B cell (primary cell): ENCODE measurements at regions not wholly inside any gene's neighbourhood (a gene's known extent, or its start where the extent isn't known, plus 50 kb on each side); places are given as distances from the start of the nearest gene placed in this dataset.

Source experiments
- ATAC-seq: fragments of 200-7000 bp; cut with Tn5 transposase; one replicate; pipeline ENCODE4 v1.10.0; 2021; ENCODE audit warnings: low read depth, mild to moderate bottlenecking, moderate number of reproducible peaks, moderate library complexity
- CTCF ChIA-PET: fragments of 350-600 bp; sonication (Branson Sonifier 250); formaldehyde crosslinking; loops from one replicate; lab custom pipeline; 2021; ENCODE audit warnings: antibody characterized with exemption, inconsistent platforms; lab: Charles Lee
- POLR2A ChIA-PET: fragments of 350-600 bp; sonication (Branson Sonifier 250); formaldehyde crosslinking; loops from one replicate; lab custom pipeline; 2021; ENCODE audit warnings: antibody characterized with exemption; lab: Charles Lee
- DNase-seq: peaks from one replicate; pipeline ENCODE4 v3.0.0; 2013
- H2AFZ ChIP-seq: 2 replicates; pipeline ENCODE4 v1.6.1; 2012; ENCODE audit warnings: mild to moderate bottlenecking, low read depth, low read length; ENCODE audit not compliant: insufficient read depth, poor library complexity, severe bottlenecking
- H3K27ac ChIP-seq, 2 donors: 1 replicate in 1 of 2; 2 replicates in 1 of 2; pipeline ENCODE4 v1.5.1; 2012 to 2013; ENCODE audit warnings: low read length in 2 of 2, mild to moderate bottlenecking in 2 of 2, moderate library complexity in 1 of 2
- H3K27me3 ChIP-seq, 4 experiments: fragments of 200-600 bp in 1 of 4; sonication (generic) in 1 of 4; replicated peaks in 1 of 4; 1 replicate in 2 of 4; 2 replicates in 2 of 4; pipeline versions ENCODE4 v1.6.1 to v1.7.0; 2013 to 2016; ENCODE audit warnings: low read length in 3 of 4, mild to moderate bottlenecking in 2 of 4, mixed read lengths in 1 of 4, moderate library complexity in 1 of 4; ENCODE audit not compliant: insufficient read depth in 4 of 4, control insufficient read depth in 3 of 4; ENCODE audit errors: control extremely low read depth in 1 of 4
- H3K36me3 ChIP-seq, 2 experiments: replicated peaks in 1 of 2; 1 replicate in 1 of 2; 2 replicates in 1 of 2; pipeline versions ENCODE4 v1.6.1 to v1.7.1; 2013; ENCODE audit warnings: low read length in 1 of 2; ENCODE audit not compliant: insufficient read depth in 2 of 2, control insufficient read depth in 1 of 2; ENCODE audit errors: control extremely low read depth in 1 of 2, extremely low read depth in 1 of 2
- H3K4me1 ChIP-seq, 2 donors: fragments of 200-600 bp in 1 of 2; sonication (generic) in 1 of 2; 1 replicate in 1 of 2; 2 replicates in 1 of 2; pipeline versions ENCODE4 v1.5.1 to v1.6.1; 2013 to 2017; ENCODE audit warnings: low read length in 2 of 2; ENCODE audit not compliant: control insufficient read depth in 2 of 2, insufficient read depth in 2 of 2
- H3K4me2 ChIP-seq: replicated peaks from 2 replicates; pipeline ENCODE3; 2012; ENCODE audit warnings: mild to moderate bottlenecking, low read depth, low read length; ENCODE audit not compliant: poor library complexity, severe bottlenecking
- H3K4me3 ChIP-seq, 5 experiments: fragments of 200-600 bp in 1 of 5; sonication (generic) in 1 of 5; 1 replicate in 3 of 5; 2 replicates in 2 of 5; pipeline versions ENCODE4 v1.5.1 to v1.7.0; 2011 to 2016; ENCODE audit warnings: low read length in 4 of 5, mild to moderate bottlenecking in 4 of 5, low read depth in 2 of 5, control low read depth in 1 of 5, moderate library complexity in 1 of 5; ENCODE audit not compliant: insufficient read depth in 1 of 5; ENCODE audit errors: control extremely low read depth in 1 of 5, extremely low read depth in 1 of 5
- H3K79me2 ChIP-seq: fragments of 200-600 bp; sonication (generic); one replicate; pipeline ENCODE4 v1.6.0; 2016; ENCODE audit warnings: low read length; ENCODE audit not compliant: control insufficient read depth, insufficient read depth
- H3K9ac ChIP-seq: fragments of 200-600 bp; sonication (generic); 2 replicates; pipeline ENCODE4 v1.6.1; 2017; ENCODE audit warnings: mild to moderate bottlenecking, low read length, moderate library complexity
- H3K9me3 ChIP-seq, 3 donors: one replicate each; pipeline versions ENCODE4 v1.6.1 to v1.7.1; 2013; ENCODE audit warnings: low read length in 2 of 3; ENCODE audit not compliant: control insufficient read depth in 2 of 3, insufficient read depth in 1 of 3; ENCODE audit errors: control extremely low read depth in 1 of 3
- H4K20me1 ChIP-seq: 2 replicates; pipeline ENCODE4 v1.6.0; 2012; ENCODE audit warnings: mild to moderate bottlenecking, low read length; ENCODE audit not compliant: insufficient read depth, control insufficient read depth, poor library complexity, severe bottlenecking
- H3K27ac Mint-ChIP-seq: one replicate; pipeline ENCODE4 v1.8.0; 2021; ENCODE audit warnings: mixed read lengths
- H3K27me3 Mint-ChIP-seq: one replicate; pipeline ENCODE4 v1.8.0; 2021; ENCODE audit warnings: mixed read lengths
- H3K4me1 Mint-ChIP-seq: one replicate; pipeline ENCODE4 v1.8.0; 2021; ENCODE audit warnings: mixed read lengths
- H3K4me3 Mint-ChIP-seq: one replicate; pipeline ENCODE4 v1.8.0; 2021; ENCODE audit warnings: mixed read lengths
- H3K9me3 Mint-ChIP-seq: one replicate; pipeline ENCODE4 v1.8.0; 2022; ENCODE audit warnings: mixed read lengths; ENCODE audit not compliant: insufficient read depth
- CTCF ChIP-seq: fragments of 200-600 bp; IDR thresholded peaks from one replicate; pipeline ENCODE4 v1.8.0; 2022; ENCODE audit warnings: antibody characterized with exemption, mild to moderate bottlenecking
- EZH2 ChIP-seq: IDR thresholded peaks from 2 replicates; pipeline ENCODE4 v1.6.1; 2012; ENCODE audit warnings: borderline replicate concordance, low read depth, mild to moderate bottlenecking, moderate library complexity, low read length; ENCODE audit not compliant: insufficient read depth, poor library complexity, severe bottlenecking
- WGBS: methylation state at CpG from one replicate; pipeline ENCODE4 v1.1.5; 2013; ENCODE audit warnings: missing lambda C conversion rate; ENCODE audit not compliant: insufficient coverage; 5-methylcytosine and 5-hydroxymethylcytosine counted together
- intact Hi-C: fragments of 100-400 bp; cut with micrococcal nuclease; formaldehyde crosslinking; loops from one replicate; pipeline ENCODE4 v1.10.0; 2022

GRCh38 chr13:63120883-63121282, 1705.2 kb upstream of the PCDH20 start:
- TF ChIP-seq EZH2 (no peak), CTCF (no peak)
- WGBS, result no CpG with 5 or more reads among the region's 2 CpGs
- no peaks in the 10 kb centered on the region for H3K79me2 ChIP-seq
- no peak overlapping the region for H3K4me2 ChIP-seq
- DNase-seq (no peak), ATAC-seq (no peak)
- H3K4me3 ChIP-seq, result no peak overlapping the region
- Mint-ChIP-seq H3K4me1 (no peaks in the 10 kb centered on the region), H3K27ac (no peak overlapping the region), H3K27me3 (no peaks in the 10 kb centered on the region), H3K9me3 (no peaks in the 10 kb centered on the region), H3K4me3 (no peak overlapping the region)
- no peaks in the 10 kb centered on the region for H4K20me1 ChIP-seq
- H3K9me3 ChIP-seq, result no peaks in the 10 kb centered on the region
- ChIA-PET POLR2A (no interaction called here), CTCF (no interaction called here)
- H3K36me3 ChIP-seq, result no peaks in the 10 kb centered on the region
- H3K27me3 ChIP-seq, result no peaks in the 10 kb centered on the region
- H3K27ac ChIP-seq, result no peak overlapping the region
- intact Hi-C loops, result no loop called here
- H3K9ac ChIP-seq, result no peak overlapping the region
- H2AFZ ChIP-seq, result no peak overlapping the region
- H3K4me1 ChIP-seq, result no peaks in the 10 kb centered on the region

DNA sequence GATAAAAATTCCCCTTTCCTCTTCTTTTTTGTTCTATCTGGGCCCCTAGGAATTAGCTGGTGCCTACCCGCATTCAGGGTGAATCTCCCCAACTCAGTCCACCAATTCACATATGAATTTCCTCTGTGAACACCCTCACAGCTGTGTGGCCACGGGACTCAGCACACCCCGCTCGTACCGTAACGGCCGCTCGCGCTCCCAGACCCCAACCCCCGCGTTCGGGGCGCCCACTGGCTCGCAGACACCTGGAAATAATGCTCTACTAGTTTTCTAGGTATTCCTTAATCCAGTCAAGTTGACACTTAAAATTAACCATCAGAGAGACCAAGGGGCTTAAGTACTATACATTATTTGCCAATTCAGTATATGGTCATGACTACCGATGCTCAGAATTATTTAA, 1702.1 kb upstream of the PCDH20 start:
- no peaks in the 10 kb centered on the region for H3K79me2 ChIP-seq
- intact Hi-C loops, result no loop called here
- H3K27ac ChIP-seq, result no peak overlapping the region
- ChIA-PET POLR2A (no interaction called here), CTCF (interaction anchor here (0.8 kb wide), 1 partner anchor 176 kb away, joined by 3 read pairs; no protein-coding TSS in a partner anchor)
- no peak overlapping the region for H3K4me3 ChIP-seq
- no peak for ATAC-seq
- H3K9me3 ChIP-seq, result no peaks in the 10 kb centered on the region
- no peak overlapping the region for H2AFZ ChIP-seq
- H3K4me1 ChIP-seq, result no peaks in the 10 kb centered on the region
- TF ChIP-seq EZH2 (no peak), CTCF (no peak)
- no peak overlapping the region for H3K4me2 ChIP-seq
- Mint-ChIP-seq H3K27ac (no peak overlapping the region), H3K4me1 (no peaks in the 10 kb centered on the region), H3K9me3 (no peaks in the 10 kb centered on the region), H3K27me3 (no peaks in the 10 kb centered on the region), H3K4me3 (no peak overlapping the region)
- DNase-seq, result no peak
- H3K36me3 ChIP-seq, result no peaks in the 10 kb centered on the region
- H4K20me1 ChIP-seq, result no peaks in the 10 kb centered on the region
- no peak overlapping the region for H3K9ac ChIP-seq
- WGBS, result 93% methylated on average over 13 of the region's 15 CpGs
- no peaks in the 10 kb centered on the region for H3K27me3 ChIP-seq
